H9 (cell line): ENCODE measurements at regions not wholly inside any gene's neighbourhood (a gene's known extent, or its start where the extent isn't known, plus 50 kb on each side); places are given as distances from the start of the nearest gene placed in this dataset.

ENCODE experiments used
- DNase-seq: peaks from one replicate; pipeline ENCODE4 v3.0.0-alpha.2; 2017
- H2AFZ ChIP-seq: one replicate; pipeline ENCODE4 v1.6.1; 2013; ENCODE audit warnings: mild to moderate bottlenecking, low read length, control low read depth, moderate library complexity
- H2AK5ac ChIP-seq: 2 replicates; pipeline ENCODE4 v1.6.1; 2013; ENCODE audit warnings: low read length, control low read depth, mixed read lengths; ENCODE audit not compliant: insufficient read length
- H2BK120ac ChIP-seq: one replicate; pipeline ENCODE4 v1.6.1; 2013; ENCODE audit warnings: low read depth, mild to moderate bottlenecking, low read length, control low read depth, inconsistent platforms; ENCODE audit not compliant: poor library complexity, severe bottlenecking
- H2BK12ac ChIP-seq: 2 replicates; pipeline ENCODE4 v1.6.1; 2013; ENCODE audit warnings: low read length, control low read depth, mixed read lengths, low read depth; ENCODE audit not compliant: insufficient read length
- H2BK15ac ChIP-seq: 2 replicates; pipeline ENCODE4 v1.6.1; 2013; ENCODE audit warnings: low read depth, low read length, control low read depth
- H2BK20ac ChIP-seq: one replicate; pipeline ENCODE4 v1.6.1; 2013; ENCODE audit warnings: low read depth, mild to moderate bottlenecking, low read length, control low read depth, inconsistent platforms; ENCODE audit not compliant: poor library complexity, severe bottlenecking
- H2BK5ac ChIP-seq: 2 replicates; pipeline ENCODE4 v1.6.1; 2013; ENCODE audit warnings: low read length, control low read depth, mixed read lengths; ENCODE audit not compliant: insufficient read length
- H3K14ac ChIP-seq: 2 replicates; pipeline ENCODE4 v1.6.1; 2013; ENCODE audit warnings: low read length, control low read depth; ENCODE audit not compliant: insufficient read depth
- H3K18ac ChIP-seq: 2 replicates; pipeline ENCODE4 v1.6.1; 2013; ENCODE audit warnings: low read depth, mild to moderate bottlenecking, mixed read lengths, low read length, control low read depth; ENCODE audit not compliant: insufficient read length
- H3K23ac ChIP-seq: 2 replicates; pipeline ENCODE4 v1.6.1; 2013; ENCODE audit warnings: low read length, control low read depth, mixed read lengths, low read depth; ENCODE audit not compliant: insufficient read length
- H3K23me2 ChIP-seq: 2 replicates; pipeline ENCODE4 v1.6.1; 2013; ENCODE audit warnings: low read depth, mild to moderate bottlenecking, mixed read lengths, low read length, control low read depth; ENCODE audit not compliant: insufficient read length, poor library complexity, severe bottlenecking
- H3K27ac ChIP-seq: 2 replicates; pipeline ENCODE4 v1.5.1; 2013; ENCODE audit warnings: low read length, control low read depth, mixed read lengths, low read depth; ENCODE audit not compliant: insufficient read length
- H3K27me3 ChIP-seq: 2 replicates; pipeline ENCODE4 v1.6.1; 2013; ENCODE audit warnings: low read length, control low read depth, inconsistent platforms; ENCODE audit not compliant: insufficient read depth
- H3K4ac ChIP-seq: 2 replicates; pipeline ENCODE4 v1.6.1; 2013; ENCODE audit warnings: low read depth, mild to moderate bottlenecking, control low read depth, inconsistent platforms, low read length, moderate library complexity
- H3K4me1 ChIP-seq: 2 replicates; pipeline ENCODE4 v1.6.1; 2013; ENCODE audit warnings: low read length, control low read depth, inconsistent platforms; ENCODE audit not compliant: insufficient read depth
- H3K4me2 ChIP-seq: 2 replicates; pipeline ENCODE4 v1.6.1; 2013; ENCODE audit warnings: low read length, control low read depth, mixed read lengths; ENCODE audit not compliant: insufficient read length, insufficient read depth
- H3K56ac ChIP-seq: 2 replicates; pipeline ENCODE4 v1.6.1; 2013; ENCODE audit warnings: low read depth, mild to moderate bottlenecking, mixed read lengths, low read length, control low read depth; ENCODE audit not compliant: insufficient read length
- H3K79me1 ChIP-seq: 2 replicates; pipeline ENCODE4 v1.6.1; 2013; ENCODE audit warnings: low read depth, mild to moderate bottlenecking, moderate library complexity, low read length, control low read depth, inconsistent platforms; ENCODE audit not compliant: insufficient read depth, poor library complexity, severe bottlenecking
- H3K79me2 ChIP-seq: 2 replicates; pipeline ENCODE4 v1.6.1; 2013; ENCODE audit warnings: low read length, control low read depth, inconsistent platforms; ENCODE audit not compliant: insufficient read depth
- H3K9ac ChIP-seq: 2 replicates; pipeline ENCODE4 v1.6.1; 2013; ENCODE audit warnings: low read length, control low read depth, mixed read lengths; ENCODE audit not compliant: insufficient read length; ENCODE audit errors: extremely low read depth
- H3K9me3 ChIP-seq: one replicate; pipeline ENCODE4 v1.6.1; 2013; ENCODE audit warnings: low read depth, low read length, inconsistent platforms; ENCODE audit not compliant: control insufficient read depth
- H3T11ph ChIP-seq: one replicate; pipeline ENCODE4 v1.6.1; 2013; ENCODE audit warnings: mild to moderate bottlenecking, low read length, control low read depth, inconsistent platforms
- H4K20me1 ChIP-seq: one replicate; pipeline ENCODE4 v1.6.1; 2013; ENCODE audit not compliant: control insufficient read depth, insufficient read length, insufficient read depth
- H4K5ac ChIP-seq: 2 replicates; pipeline ENCODE4 v1.6.1; 2013; ENCODE audit warnings: low read depth, mild to moderate bottlenecking, mixed read lengths, low read length, control low read depth; ENCODE audit not compliant: insufficient read length
- H4K8ac ChIP-seq: replicated peaks from 2 replicates; pipeline ENCODE4 v1.6.1; 2013; ENCODE audit warnings: low read length, control low read depth, mixed read lengths, low read depth; ENCODE audit not compliant: insufficient read length
- H4K91ac ChIP-seq: 2 replicates; pipeline ENCODE4 v1.6.1; 2013; ENCODE audit warnings: low read depth, mild to moderate bottlenecking, moderate library complexity, mixed read lengths, low read length, control low read depth; ENCODE audit not compliant: insufficient read length
- H3K27ac Mint-ChIP-seq, 3 experiments: 2 replicates in 2 of 3; 3 replicates in 1 of 3; pipeline ENCODE4 v1.8.0; 2020 to 2021; ENCODE audit warnings: mixed read lengths in 3 of 3, mild to moderate bottlenecking in 1 of 3, moderate library complexity in 1 of 3
- H3K27me3 Mint-ChIP-seq: 2 replicates; pipeline ENCODE4 v1.8.0; 2021; ENCODE audit warnings: low read depth, mild to moderate bottlenecking, moderate library complexity, mixed read lengths
- H3K36me3 Mint-ChIP-seq, 3 experiments: 2 replicates in 2 of 3; 3 replicates in 1 of 3; pipeline ENCODE4 v1.8.0; 2020 to 2021; ENCODE audit warnings: low read depth in 3 of 3, mixed read lengths in 3 of 3; ENCODE audit not compliant: insufficient read depth in 1 of 3
- H3K4me1 Mint-ChIP-seq, 2 experiments: 2 replicates each; pipeline ENCODE4 v1.8.0; 2020; ENCODE audit warnings: mixed read lengths in 2 of 2
- H3K4me3 Mint-ChIP-seq, 2 experiments: 2 replicates in 1 of 2; 3 replicates in 1 of 2; pipeline ENCODE4 v1.8.0; 2020 to 2021; ENCODE audit warnings: mild to moderate bottlenecking in 2 of 2, mixed read lengths in 2 of 2, moderate library complexity in 1 of 2
- H3K9me3 Mint-ChIP-seq, 2 experiments: 2 replicates in 1 of 2; 3 replicates in 1 of 2; pipeline ENCODE4 v1.8.0; 2020; ENCODE audit warnings: mild to moderate bottlenecking in 2 of 2, mixed read lengths in 2 of 2, moderate library complexity in 1 of 2
- WGBS: extraction: QIAGEN DNeasy Blood & Tissue Kit; methylation state at CpG from one replicate; pipeline ENCODE4 v1.1.7; 2013; ENCODE audit warnings: missing lambda C conversion rate, low lambda C conversion rate, mixed read lengths; ENCODE audit not compliant: insufficient read length; ENCODE audit errors: extremely low coverage; 5-methylcytosine and 5-hydroxymethylcytosine counted together
- TF ChIP-seq, protein P1 (sequence below): fragments of 200-600 bp; sonication (generic); conservative IDR thresholded peaks from 3 replicates; pipeline ENCODE4 v1.8.0; 2021; ENCODE audit warnings: antibody characterized with exemption, mild to moderate bottlenecking

DNA sequence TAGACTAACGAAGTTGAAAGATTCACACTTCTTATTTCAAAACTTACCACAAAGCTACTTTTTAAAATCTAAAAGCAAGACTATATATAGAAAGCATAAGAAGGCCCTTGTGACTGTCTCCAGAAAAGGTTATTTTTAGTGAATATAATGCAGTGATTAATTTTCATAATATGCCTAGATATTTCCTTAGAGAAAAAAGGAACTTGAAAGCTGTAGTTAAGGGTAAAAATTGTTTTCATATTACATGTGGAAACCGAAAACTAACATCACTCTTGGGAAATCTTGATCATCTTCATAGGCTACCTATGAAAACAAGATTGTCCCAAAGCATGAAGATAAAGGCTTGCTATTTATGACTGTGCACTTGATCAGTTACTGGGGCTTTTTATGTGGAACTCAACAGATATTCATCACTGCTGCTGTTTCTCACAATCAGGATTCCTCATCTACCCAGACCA lies 223.2 kb downstream of the SH2D4B start:
- no peaks in the 10 kb centered on the region for H3K79me2 ChIP-seq
- H2BK5ac ChIP-seq = no peak overlapping the region
- no peak overlapping the region for H3K14ac ChIP-seq
- no peak overlapping the region for H3K4ac ChIP-seq
- no peaks in the 10 kb centered on the region for H3K9me3 ChIP-seq
- no peak overlapping the region for H2AFZ ChIP-seq
- H3K79me1 ChIP-seq = no peaks in the 10 kb centered on the region
- Mint-ChIP-seq H3K4me1 (no peaks in the 10 kb centered on the region), H3K27me3 (no peaks in the 10 kb centered on the region), H3K27ac (0 out of 7 replicates have a peak overlapping the region, but pooled peaks of 1 of the 3 experiments have one; percentile 2), H3K4me3 (no peak overlapping the region), H3K9me3 (no peaks in the 10 kb centered on the region; a peak in 1 of 5 replicates), H3K36me3 (no peaks in the 10 kb centered on the region)
- H2BK120ac ChIP-seq = no peak overlapping the region
- no peak overlapping the region for H2BK15ac ChIP-seq
- H3K23me2 ChIP-seq = no peaks in the 10 kb centered on the region
- no CpG with 5 or more reads among the region's 2 CpGs for WGBS
- H3K23ac ChIP-seq = no peak overlapping the region
- H4K20me1 ChIP-seq = no peaks in the 10 kb centered on the region
- H2BK12ac ChIP-seq = no peak overlapping the region
- no peak overlapping the region for H4K8ac ChIP-seq
- no peak overlapping the region for H4K5ac ChIP-seq
- TF ChIP-seq, protein P1, sequence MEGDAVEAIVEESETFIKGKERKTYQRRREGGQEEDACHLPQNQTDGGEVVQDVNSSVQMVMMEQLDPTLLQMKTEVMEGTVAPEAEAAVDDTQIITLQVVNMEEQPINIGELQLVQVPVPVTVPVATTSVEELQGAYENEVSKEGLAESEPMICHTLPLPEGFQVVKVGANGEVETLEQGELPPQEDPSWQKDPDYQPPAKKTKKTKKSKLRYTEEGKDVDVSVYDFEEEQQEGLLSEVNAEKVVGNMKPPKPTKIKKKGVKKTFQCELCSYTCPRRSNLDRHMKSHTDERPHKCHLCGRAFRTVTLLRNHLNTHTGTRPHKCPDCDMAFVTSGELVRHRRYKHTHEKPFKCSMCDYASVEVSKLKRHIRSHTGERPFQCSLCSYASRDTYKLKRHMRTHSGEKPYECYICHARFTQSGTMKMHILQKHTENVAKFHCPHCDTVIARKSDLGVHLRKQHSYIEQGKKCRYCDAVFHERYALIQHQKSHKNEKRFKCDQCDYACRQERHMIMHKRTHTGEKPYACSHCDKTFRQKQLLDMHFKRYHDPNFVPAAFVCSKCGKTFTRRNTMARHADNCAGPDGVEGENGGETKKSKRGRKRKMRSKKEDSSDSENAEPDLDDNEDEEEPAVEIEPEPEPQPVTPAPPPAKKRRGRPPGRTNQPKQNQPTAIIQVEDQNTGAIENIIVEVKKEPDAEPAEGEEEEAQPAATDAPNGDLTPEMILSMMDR = no peak
- no peak overlapping the region for H2AK5ac ChIP-seq
- no peak overlapping the region for H3K18ac ChIP-seq
- H3K9ac ChIP-seq = no peak overlapping the region
- no peak overlapping the region for H2BK20ac ChIP-seq
- H3K56ac ChIP-seq = no peak overlapping the region
- no peak overlapping the region for H3T11ph ChIP-seq
- no peak overlapping the region for H3K4me2 ChIP-seq
- no peak overlapping the region for H4K91ac ChIP-seq
- H3K27me3 ChIP-seq = no peaks in the 10 kb centered on the region; the same call in 1 of the 2 replicates
- no peak overlapping the region for H3K27ac ChIP-seq
- no peaks in the 10 kb centered on the region for H3K4me1 ChIP-seq
- DNase-seq = no peak
